HG02981 (cell line): ENCODE measurements at regions not wholly inside any gene's neighbourhood (a gene's known extent, or its start where the extent isn't known, plus 50 kb on each side); places are given as distances from the start of the nearest gene placed in this dataset.
A peak's percentile ranks its signal among the peaks of the same experiment; 100 is the strongest.
"Not testable (repeated sequence)": the region's sequence is repeated elsewhere in the genome, so short reads cannot be mapped to it uniquely, and the experiment has no call there.

Experiments
- ATAC-seq: cut with Tn5 transposase; IDR thresholded peaks from one replicate; pipeline ENCODE4 v1.9.1; 2021; ENCODE audit warnings: mild to moderate bottlenecking, moderate library complexity; ENCODE audit not compliant: unreplicated experiment

DNA sequence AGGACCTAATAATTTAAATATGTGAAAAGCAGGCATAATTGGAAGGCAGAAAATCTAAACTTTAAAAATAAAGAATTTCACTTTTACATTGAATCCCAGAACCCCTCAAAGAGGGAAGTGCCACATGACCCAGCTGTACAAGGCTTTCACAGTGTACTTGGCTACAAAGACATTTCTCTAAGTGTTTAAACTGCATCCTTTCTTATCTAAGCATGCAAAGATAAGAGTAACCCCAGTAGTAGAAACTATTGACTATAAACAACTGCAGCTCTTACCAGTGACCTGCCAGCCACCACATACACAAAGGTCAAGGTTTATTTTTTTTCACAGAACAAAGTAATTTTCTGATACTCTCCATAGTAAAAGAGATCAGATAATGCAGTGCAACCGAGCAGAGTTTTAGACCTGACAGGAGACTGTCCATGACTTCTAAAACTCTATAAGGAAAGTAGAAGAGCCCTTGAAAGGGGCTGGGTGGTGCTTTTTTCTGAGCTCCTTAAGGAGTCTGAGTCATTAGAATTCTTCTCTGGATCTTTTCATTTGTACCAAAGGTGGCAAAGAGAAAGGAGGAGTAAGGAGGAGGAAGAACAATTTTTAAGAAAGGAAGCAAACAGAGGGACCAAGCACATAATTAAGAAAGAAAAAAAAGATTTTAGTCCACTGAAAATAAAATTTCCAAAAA is 750.6 kb downstream of the PRIM2 start:
- not testable (repeated sequence) for ATAC-seq

DNA sequence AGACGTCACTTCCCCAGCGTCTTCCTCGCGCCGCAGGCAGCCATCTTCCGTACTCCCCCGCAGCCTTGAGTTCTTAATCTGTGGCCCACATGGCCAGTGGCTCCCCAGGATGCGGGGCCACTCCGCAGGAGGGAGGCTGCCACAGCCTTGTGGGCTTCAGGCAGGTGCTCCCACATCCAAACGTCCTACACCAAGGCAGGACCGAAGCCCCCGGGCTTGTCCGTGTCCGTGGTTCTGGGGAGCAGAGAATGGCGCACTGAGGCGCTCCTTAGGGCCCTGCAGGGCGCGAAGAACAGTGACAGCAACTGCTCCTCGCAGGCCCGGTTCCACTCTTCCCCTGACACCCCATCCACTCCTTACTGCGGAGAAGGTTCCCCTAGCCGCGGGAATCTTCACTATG is 755.8 kb downstream of the PRIM2 start:
- ATAC-seq, result no peak

DNA sequence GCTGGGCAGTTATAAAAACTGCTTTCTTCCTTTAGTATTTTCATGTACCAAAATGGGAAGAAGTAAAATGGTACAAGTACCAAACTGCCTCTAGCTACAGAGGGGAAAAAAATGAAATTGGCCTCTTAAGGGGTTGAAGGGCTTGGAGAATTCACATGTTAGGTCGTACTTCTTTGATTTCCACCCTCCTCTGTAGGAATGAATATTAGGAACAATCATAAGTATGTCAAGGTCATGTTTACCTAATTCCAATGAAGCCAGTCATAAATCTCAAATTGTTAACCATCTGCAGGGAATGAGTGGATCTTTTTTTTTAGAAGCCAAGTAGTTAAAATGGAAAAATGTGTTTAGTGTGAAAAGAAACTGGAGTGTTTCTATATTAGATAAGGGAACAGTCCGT is 772.6 kb downstream of the PRIM2 start:
- ATAC-seq, result not testable (repeated sequence)

DNA sequence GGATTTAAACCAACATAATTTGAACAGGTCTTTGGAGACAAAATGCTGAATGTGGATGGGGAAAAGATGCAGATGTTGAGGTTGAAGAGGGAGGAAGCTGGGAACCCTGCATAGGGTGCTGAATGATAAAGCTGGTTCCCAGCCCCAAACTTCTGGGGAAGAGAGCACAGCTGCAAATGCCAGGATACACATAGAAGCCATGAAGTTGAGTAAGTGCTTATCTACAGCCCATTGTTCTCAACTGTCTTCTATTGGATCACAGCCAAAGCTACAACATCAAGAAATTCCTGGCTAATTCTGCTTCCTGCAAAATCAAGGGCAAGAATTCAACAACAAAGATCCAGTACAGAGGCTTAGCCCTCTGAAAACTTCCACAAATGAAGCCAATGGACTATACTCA is 779.8 kb downstream of the PRIM2 start:
- not testable (repeated sequence) for ATAC-seq

DNA sequence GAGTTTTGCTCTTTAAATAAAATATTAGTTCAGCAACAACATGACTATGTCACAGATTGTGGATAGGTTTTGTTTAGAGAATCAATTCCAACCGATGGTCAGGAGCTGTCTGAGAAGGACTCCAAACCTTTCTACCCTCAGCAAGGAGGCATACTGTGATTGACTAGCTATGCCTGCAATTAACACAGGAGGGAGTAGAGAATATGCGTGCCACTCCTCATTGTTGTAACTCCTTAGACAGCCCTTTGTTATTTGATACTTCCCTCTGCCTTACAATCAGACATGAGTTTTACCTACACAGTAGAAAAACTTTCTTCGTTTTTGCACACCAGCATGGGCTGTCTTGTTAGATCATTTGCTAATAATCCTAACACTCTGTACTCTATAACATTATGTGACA is 796.5 kb downstream of the PRIM2 start:
- ATAC-seq, result no peak

DNA sequence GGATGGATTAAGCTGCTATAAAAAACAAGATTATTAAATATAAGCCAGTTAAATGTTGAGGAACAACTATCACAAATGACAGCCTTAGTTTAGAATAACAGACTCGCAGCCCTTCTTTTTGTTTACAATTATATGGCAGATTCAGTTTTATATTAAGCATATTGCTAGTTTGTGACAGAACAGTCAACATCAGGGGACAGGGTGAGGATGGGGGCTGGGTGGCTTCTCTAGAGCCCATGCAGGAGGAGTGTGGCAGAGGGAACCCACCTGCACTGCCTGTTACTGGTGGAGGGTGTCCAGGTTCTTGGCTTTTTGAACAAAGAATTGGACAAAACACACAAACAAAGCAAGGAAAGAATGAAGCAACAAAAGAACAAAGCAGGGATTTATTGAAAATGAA is 799.7 kb downstream of the PRIM2 start:
- ATAC-seq, result not testable (repeated sequence)

DNA sequence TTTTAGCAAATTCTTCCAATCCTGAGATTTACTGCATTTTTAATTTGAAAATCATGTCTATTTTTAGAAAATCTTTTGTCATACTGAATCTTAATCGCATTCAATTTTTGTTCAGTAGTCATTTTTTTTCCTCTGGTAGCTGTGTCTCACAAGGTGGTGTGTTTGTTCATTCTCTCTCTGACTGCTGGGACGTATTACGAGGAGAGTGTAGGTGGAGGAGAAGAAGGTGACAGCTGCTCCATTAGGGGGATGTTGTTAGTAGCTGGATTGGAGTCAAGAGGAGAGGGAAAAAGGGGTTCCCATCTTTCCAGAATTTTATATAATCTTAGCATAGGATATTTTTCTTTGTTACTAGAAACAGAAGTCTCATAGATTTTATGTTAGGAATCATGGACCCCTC is 804.2 kb downstream of the PRIM2 start:
- ATAC-seq, result not testable (repeated sequence)

DNA sequence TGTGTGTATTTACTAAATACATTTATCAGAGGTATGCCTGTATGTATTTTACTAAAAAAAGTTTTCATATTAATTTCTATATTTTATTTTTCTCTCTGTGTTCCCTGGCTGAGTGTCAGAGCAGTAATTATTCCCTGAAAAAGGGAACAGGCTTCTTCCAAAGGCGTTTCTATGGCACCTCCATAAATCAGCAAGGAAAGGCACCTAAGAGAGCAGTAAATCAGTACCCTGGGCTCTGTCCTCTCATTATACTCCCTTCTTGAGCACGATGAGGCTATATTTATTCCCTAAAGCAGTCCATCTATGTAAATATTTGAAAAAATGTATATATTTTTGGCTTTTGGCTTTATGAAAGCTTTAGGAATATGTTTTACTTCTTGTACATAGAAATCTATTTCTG is 806.3 kb downstream of the PRIM2 start:
- not testable (repeated sequence) for ATAC-seq

DNA sequence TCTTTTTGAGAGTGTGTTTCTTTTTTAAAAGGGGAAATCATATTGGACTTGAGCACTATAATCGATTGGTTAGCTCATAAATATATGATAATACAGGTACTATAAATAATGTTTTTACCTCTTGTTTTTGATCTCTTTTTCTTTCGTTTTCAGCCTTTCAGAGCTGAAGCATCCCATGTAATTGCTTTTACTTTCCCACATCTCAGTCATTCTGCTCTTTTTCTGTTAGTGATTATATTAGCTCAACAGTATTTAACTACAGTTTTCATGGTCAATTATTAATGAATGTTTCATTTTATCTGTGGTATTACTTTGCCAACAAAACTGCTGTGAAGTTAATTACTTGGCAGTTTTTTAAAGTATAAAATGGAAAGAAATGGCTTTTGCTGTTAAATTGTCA is 811.1 kb downstream of the PRIM2 start:
- not testable (repeated sequence) for ATAC-seq

DNA sequence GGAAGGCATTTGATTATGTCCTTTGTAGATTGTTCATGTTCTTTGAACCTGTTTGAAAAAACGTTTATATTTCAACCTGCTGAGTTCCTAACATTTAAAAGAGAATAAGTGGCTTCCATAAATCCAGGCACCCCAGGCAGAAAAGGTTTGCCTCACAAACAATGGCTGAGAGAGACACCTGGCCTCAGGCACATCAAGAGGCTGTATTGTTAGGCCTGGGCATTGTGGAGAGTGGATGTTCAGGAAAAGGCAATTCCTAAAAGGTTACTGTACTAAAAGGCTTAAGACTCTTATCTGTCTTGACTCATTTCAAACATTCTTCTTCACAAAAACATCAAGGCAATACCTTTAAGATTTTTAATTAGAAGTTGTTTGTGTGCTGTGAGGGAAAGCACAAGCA is 811.7 kb downstream of the PRIM2 start:
- not testable (repeated sequence) for ATAC-seq

DNA sequence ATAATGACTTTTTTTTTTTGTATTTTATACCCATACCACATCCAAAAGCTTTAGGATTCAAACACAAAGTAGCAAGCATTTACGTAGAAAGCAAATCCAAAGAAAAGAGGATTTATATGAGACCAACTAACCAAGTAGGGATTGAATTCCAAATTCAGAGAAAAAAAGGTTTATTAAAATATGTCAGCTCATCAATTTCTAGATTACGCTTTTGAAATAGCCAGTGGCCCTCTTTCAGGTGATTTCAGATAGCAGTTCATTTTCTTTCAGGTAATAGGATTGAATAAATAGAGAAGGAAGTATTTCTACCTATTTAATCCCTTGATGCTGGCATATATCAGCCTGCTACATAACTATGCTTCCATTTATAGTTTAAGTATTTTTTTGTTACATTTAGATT is 822.3 kb downstream of the PRIM2 start:
- ATAC-seq, result not testable (repeated sequence)

DNA sequence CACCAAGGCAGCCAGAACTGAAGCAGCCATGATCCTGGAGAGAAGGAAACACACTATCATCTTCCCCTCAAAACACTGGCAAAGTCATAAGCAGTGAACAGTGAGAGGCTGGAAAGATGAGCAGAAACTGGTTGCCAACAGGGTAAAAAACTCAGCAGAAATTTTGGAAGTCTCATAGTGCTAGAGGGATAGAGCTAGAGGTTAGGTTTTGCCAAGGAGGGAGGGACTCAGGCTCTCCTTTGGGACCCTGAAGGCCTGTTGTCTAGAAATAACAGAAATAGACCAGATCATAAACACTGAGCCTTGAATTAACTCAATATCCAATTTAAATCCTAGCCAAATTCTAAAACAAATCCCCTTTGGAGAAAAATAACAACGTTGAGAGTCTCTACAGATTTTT is 853.6 kb downstream of the PRIM2 start:
- ATAC-seq, result not testable (repeated sequence)

DNA sequence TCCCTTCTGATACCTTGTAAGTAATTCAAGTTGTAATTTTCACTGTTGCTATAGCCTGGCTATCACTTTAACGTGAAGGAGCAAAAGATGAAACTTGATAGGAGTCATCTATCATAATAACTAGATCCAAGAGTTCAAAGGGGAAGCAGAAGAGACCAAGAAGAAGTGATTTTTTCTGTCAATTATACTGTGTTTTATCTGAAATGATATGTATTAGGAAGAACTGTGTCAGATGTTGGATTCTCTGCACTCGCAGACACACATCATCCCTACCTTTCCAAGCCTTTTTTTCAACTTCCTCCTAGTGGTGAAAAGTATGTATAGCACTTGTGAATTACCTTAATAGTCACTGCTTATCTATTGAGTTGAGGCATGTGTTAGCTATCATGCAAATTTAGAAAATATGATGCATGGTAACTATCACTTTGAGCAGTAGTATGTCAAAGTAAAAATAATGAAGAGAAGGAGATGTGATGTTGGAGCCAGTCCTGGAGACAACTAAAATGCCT is 864.2 kb downstream of the PRIM2 start:
- ATAC-seq, result peak; percentile 70

DNA sequence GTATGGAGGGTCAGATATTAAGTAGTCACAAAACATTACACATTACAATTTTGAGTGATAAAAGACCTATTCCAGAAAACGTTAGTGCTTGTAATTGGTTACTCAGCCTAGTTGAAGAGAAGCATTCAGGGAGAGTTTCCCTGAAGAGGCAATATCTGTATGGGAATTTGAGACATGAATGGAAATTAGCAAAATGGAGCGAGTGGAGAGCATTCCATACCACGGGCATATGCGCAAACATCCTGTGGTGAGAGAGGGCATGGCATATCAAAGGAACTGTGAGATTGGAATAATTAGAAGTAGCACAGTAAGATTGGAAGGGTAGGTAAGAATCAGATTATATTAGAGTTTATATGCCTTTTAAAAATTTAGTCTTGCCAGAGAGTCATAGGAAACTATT is 867.9 kb downstream of the PRIM2 start:
- not testable (repeated sequence) for ATAC-seq

DNA sequence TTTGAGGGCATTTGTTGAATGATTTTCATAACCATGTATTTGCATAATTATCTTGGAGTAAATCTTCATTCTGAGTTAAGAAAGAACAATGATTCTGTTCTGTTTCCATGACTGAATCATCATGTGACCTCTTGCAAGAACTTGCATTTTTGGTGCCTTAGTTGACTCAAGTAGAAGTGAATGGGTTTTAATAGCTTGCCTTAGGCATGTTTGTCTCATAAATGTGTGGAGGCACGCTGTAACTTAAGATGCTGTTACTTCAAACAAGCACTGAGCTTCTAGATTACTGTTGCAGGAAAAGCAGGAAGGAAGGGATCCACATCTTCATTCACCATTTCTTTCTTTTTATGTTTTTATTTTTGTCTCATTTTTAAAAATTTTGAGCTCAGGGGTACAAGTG is 875.8 kb downstream of the PRIM2 start:
- ATAC-seq, result not testable (repeated sequence)

DNA sequence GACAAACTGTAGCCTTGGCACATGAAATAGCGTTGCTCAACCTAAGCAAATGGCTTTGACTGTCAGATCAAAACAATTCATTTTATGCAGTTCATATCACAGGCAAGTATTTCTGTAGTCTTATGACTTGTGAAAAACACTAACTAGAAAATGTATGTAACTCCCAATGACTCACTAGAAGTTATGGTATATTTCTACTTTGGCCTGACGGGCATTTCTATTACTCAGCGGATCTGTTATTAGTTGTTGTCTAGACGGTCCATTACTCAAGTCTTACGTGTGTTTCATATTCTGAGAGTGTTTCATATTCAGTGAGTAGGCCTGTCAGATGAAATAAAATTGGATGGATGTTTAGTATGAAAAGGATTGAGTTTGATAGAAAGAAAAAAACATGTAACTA is 880.9 kb downstream of the PRIM2 start:
- ATAC-seq, result no peak

DNA sequence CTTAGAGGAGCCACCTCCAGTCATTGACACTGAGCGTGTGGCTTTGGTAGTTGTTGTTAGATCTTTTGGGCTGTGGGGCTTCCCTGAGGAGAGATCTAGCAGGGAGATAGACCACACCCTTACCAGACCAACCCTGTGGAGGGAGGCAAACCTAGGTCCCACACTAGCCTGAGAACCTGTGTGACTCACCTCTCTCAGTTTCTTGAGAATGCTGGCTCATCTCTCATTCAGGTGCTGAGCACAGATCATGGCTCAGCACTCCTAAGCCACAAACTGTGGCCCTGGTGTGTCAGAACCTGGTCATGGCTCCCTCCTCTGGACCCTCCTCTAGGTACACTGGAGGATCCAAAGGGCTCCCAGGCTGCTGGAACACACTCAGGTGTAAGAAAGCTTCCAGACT is 919.7 kb downstream of the PRIM2 start:
- ATAC-seq, result not testable (repeated sequence)

DNA sequence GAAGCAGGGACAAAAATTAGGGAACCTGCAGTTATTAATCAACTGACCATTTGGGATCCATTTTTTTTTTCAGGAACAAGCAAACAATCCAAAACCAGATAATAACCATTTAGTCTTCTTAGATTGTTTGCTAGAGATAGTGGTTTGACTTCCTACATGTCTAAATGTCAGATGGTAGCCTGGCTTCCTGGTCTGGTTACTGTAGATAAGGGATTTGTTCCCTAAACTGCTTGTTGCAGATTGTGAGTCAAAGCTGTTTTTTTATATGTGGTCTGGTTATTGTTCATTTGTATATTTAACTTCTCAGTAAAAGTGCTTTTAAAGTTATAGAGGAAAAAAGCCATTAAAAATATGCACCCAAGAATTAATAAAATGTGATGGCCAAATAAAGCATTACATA is 921.0 kb downstream of the PRIM2 start:
- not testable (repeated sequence) for ATAC-seq

DNA sequence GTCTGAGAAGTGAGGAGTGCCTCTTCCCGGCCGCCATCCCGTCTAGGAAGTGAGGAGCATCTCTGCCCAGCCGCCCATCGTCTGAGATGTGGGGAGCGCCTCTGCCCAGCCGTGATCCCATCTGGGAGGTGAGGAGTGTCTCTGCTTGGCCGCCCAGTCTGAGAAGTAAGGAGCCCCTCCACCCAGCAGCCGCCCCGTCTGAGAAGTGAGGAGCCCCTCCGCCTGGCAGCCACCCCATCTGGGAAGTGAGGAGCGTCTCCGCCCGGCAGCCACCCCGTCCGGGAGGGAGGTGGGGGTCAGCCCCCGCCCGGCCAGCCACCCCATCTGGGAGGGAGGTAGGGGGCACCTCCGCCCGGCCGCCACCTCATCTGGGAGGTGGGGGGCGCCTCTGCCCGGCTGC is 940.2 kb downstream of the PRIM2 start:
- not testable (repeated sequence) for ATAC-seq

DNA sequence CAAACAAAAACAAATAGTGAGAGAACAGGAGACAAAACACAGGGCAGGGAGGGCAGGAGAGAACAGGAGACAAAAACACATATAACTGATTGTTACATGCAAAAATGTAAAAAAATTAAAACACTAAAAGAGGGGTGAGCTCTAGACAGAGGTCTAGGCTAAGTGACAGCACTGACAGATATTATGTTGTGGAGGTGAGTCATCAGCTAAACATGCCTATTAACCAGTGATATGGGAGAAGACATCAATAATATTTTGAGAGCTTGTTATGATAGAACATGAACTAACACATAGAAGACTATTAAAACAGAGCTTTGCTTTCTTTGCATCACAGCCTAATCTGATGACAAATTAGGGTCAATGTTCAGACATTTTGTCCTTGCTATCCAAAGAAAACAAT is 972.7 kb downstream of the PRIM2 start:
- ATAC-seq, result no peak

DNA sequence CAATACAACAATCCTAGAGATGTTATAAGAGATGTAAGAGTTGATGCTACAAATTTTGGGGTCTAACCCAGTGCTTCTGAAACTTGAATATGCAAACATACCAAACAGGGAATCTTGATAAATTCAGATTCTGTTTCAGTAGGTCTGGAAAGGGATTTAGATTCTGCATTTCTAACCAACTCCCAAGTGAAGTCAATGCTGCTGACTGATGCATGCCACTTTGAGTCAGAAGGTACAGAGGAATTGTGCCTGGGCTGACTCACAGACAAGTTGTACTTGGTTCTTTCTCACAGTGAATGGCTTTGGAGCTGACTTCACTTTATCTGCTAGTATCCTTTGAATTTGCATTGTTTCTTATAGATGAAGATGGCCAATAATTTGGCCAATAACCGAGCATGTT is 973.9 kb downstream of the PRIM2 start:
- not testable (repeated sequence) for ATAC-seq

DNA sequence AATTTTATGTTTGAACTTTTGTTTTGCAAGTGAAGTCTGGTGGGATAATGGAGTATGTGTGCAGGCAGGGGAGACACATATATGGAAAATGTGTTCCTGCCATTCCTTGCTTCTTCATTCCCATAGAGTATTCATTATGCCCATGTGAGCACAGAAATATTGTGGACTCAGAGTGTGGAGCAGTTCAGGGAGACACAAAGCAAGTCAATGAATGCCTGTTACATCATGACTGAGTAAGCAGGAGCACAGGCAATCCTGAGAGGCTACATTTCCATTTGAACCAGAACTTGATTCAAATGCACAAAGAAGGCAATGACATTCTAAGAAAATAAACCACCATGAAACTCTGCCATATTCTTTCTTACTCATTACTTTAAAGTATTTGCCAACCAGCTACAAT is 990.5 kb downstream of the PRIM2 start:
- not testable (repeated sequence) for ATAC-seq

DNA sequence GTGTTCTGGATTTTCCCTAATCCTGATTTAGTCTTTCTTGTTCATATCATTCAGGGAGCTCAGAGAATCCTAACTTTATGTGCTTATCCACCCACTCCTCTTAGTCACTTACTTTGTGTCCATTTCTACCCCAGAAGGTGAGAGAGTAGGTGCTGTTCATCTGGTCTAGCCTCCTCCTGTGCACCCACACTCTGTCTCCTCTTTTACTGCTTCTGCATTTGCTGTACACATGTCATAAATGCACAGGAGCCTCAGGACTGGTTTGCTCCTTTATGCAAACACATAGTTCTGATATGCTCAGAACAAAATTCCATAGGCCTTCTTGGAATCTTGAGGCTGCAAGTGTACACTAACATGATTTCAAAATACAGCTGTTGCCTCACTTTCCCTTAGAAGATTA is 1014.7 kb downstream of the PRIM2 start:
- not testable (repeated sequence) for ATAC-seq
